Caco-2 (cell line): ENCODE measurements at regions not wholly inside any gene's neighbourhood (a gene's known extent, or its start where the extent isn't known, plus 50 kb on each side); places are given as distances from the start of the nearest gene placed in this dataset.

Experiments
- BruUV-seq: library from RNA; stranded (reverse); fragments of 400-500 nt; replicated peaks from 2 replicates; lab custom pipeline; 2021; lab: Mats Ljungman, UMichigan
- CTCF ChIA-PET: fragments of 300-600 bp; sonication (Branson Sonifier 250); formaldehyde crosslinking; loops from one replicate; lab custom pipeline; 2022; ENCODE audit warnings: antibody characterized with exemption; lab: Charles Lee
- POLR2A ChIA-PET: fragments of 300-600 bp; sonication (Branson Sonifier 250); formaldehyde crosslinking; loops from one replicate; lab custom pipeline; 2022; ENCODE audit warnings: antibody characterized with exemption; lab: Charles Lee
- DNase-seq, 2 experiments: peaks; one replicate each; pipeline versions ENCODE4 v3.0.0 to v3.0.0-alpha.2; 2020 to 2022
- H3K27me3 ChIP-seq: replicated peaks from 2 replicates; pipeline ENCODE4 v1.6.0; 2011; ENCODE audit warnings: low read length; ENCODE audit not compliant: control insufficient read depth, insufficient read depth
- H3K36me3 ChIP-seq: 2 replicates; pipeline ENCODE4 v1.5.1; 2011; ENCODE audit warnings: low read length; ENCODE audit not compliant: control insufficient read depth, insufficient read depth
- H3K4me1 ChIP-seq: fragments of 250-450 bp; sonication (Bioruptor Pico); 2 replicates; pipeline ENCODE4 v1.5.1; 2020; ENCODE audit warnings: mild to moderate bottlenecking
- H3K4me3 ChIP-seq: 2 replicates; pipeline ENCODE4 v1.5.1; 2011; ENCODE audit warnings: low read depth, mild to moderate bottlenecking, control low read depth, low read length
- H3K9me3 ChIP-seq: fragments of 250-450 bp; sonication (Bioruptor Pico); 2 replicates; pipeline ENCODE4 v1.5.1; 2020; ENCODE audit warnings: mild to moderate bottlenecking, moderate library complexity
- H3K27ac Mint-ChIP-seq: one replicate; pipeline ENCODE4 v1.8.0; 2022; ENCODE audit warnings: mixed read lengths; ENCODE audit not compliant: unreplicated experiment
- H3K27me3 Mint-ChIP-seq: one replicate; pipeline ENCODE4 v1.8.0; 2022; ENCODE audit warnings: mixed read lengths; ENCODE audit not compliant: insufficient read depth, unreplicated experiment
- H3K36me3 Mint-ChIP-seq: one replicate; pipeline ENCODE4 v1.8.0; 2022; ENCODE audit warnings: mild to moderate bottlenecking, mixed read lengths; ENCODE audit not compliant: insufficient read depth, unreplicated experiment
- H3K4me1 Mint-ChIP-seq: one replicate; pipeline ENCODE4 v1.8.0; 2022; ENCODE audit warnings: low read depth, mixed read lengths; ENCODE audit not compliant: unreplicated experiment
- H3K4me3 Mint-ChIP-seq: one replicate; pipeline ENCODE4 v1.8.0; 2022; ENCODE audit warnings: mild to moderate bottlenecking, moderate library complexity, mixed read lengths; ENCODE audit not compliant: unreplicated experiment
- H3K9me3 Mint-ChIP-seq: one replicate; pipeline ENCODE4 v1.8.0; 2022; ENCODE audit warnings: mixed read lengths; ENCODE audit not compliant: unreplicated experiment
- intact Hi-C: fragments of 100-400 bp; cut with micrococcal nuclease; formaldehyde crosslinking; loops from one replicate; pipeline ENCODE4 v1.10.0; 2022; ENCODE audit not compliant: unreplicated experiment
- TF ChIP-seq, protein P1 (sequence below), 2 experiments: fragments of 200-600 bp in 1 of 2; IDR thresholded peaks; 1 replicate in 1 of 2; 2 replicates in 1 of 2; pipeline versions ENCODE4 v1.5.1 to v1.8.0; 2011 to 2022; ENCODE audit warnings: antibody characterized with exemption in 1 of 2, control low read depth in 1 of 2, inconsistent platforms in 1 of 2, low read depth in 1 of 2, low read length in 1 of 2, mild to moderate bottlenecking in 1 of 2, moderate library complexity in 1 of 2; ENCODE audit not compliant: insufficient read depth in 1 of 2, severe bottlenecking in 1 of 2, unreplicated experiment in 1 of 2

DNA sequence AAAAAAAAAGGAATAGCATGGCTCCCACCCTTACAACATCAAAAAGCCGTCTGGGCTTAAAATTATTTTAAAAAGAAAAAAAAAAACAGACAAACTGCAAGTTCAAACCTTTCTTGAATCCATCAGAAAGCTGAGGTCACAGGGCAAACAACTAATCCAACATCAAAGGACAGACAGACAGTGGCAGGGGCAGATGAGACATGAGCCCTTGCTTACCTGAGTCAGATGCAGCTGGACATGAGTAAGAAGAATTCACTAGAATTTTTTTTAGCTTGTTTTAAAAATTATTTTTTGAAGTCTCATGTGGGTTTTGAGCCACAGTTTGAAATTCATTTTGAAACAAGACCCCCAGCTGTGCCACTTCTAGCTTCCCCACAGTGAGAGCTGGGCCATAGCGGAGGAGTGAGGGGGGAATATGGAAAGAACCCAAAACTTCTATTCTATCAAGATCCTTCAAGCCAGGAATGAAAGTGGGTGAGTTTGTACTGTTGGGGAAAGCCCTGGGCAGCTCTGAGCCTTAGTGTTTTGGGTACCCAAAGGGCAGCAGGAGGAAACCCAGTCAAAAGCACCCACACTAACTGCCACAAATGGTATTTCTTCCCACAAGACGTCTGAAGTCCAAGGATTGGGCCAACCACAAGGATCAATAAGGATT lies 111.4 kb downstream of the ATXN3L start:
- H3K36me3 Mint-ChIP-seq = no peaks in the 10 kb centered on the region
- H3K4me1 Mint-ChIP-seq = peaks cover 5% of the 10 kb centered on the region
- Histone ChIP-seq H3K4me1 (no peaks in the 10 kb centered on the region), H3K4me3 (no peak overlapping the region), H3K9me3 (no peaks in the 10 kb centered on the region), H3K27me3 (no peaks in the 10 kb centered on the region), H3K36me3 (no peaks in the 10 kb centered on the region)
- BruUV-seq = no TSS peak
- ChIA-PET CTCF (no interaction called here), POLR2A (no interaction called here)
- intact Hi-C loops = no loop called here
- no peak for DNase-seq
- TF ChIP-seq, protein P1, sequence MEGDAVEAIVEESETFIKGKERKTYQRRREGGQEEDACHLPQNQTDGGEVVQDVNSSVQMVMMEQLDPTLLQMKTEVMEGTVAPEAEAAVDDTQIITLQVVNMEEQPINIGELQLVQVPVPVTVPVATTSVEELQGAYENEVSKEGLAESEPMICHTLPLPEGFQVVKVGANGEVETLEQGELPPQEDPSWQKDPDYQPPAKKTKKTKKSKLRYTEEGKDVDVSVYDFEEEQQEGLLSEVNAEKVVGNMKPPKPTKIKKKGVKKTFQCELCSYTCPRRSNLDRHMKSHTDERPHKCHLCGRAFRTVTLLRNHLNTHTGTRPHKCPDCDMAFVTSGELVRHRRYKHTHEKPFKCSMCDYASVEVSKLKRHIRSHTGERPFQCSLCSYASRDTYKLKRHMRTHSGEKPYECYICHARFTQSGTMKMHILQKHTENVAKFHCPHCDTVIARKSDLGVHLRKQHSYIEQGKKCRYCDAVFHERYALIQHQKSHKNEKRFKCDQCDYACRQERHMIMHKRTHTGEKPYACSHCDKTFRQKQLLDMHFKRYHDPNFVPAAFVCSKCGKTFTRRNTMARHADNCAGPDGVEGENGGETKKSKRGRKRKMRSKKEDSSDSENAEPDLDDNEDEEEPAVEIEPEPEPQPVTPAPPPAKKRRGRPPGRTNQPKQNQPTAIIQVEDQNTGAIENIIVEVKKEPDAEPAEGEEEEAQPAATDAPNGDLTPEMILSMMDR (IDR thresholded peaks at IDR 0.05; ENCODE audit: insufficient read depth in 1 of 2, low read depth in 1 of 2, low read length in 1 of 2, severe bottlenecking in 1 of 2, unreplicated experiment in 1 of 2) = no peak
- H3K27ac Mint-ChIP-seq = no peak overlapping the region
- no peak overlapping the region for H3K4me3 Mint-ChIP-seq
- no peaks in the 10 kb centered on the region for H3K27me3 Mint-ChIP-seq
- H3K9me3 Mint-ChIP-seq = no peaks in the 10 kb centered on the region

DNA sequence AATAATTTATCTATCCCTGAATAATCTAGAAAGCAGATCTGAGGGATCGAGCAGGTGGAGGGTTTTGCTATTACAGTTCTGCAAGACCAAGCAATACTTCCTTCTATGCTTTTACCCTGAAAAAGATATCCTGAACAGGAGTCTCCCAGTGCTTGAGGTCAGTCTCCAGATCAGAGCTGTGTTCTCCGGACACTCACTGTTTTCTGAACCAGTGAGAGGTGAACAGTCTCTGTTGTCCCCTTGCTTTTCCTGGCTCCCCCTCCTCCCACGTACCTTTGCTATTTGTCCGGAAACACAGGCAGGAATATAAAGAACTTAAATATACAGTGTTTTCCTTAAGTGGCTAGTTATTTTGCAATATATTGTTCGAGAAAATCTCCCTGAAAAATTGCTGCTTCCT lies 116.6 kb downstream of the ATXN3L start:
- POLR2A ChIA-PET = no interaction called here
- Histone ChIP-seq H3K4me3 (no peak overlapping the region), H3K27me3 (no peaks in the 10 kb centered on the region), H3K9me3 (no peaks in the 10 kb centered on the region), H3K36me3 (no peaks in the 10 kb centered on the region), H3K4me1 (peaks cover 4% of the 10 kb centered on the region; the same call in 1 of the 2 replicates)
- CTCF ChIA-PET = no interaction called here
- H3K9me3 Mint-ChIP-seq = no peaks in the 10 kb centered on the region
- no TSS peak for BruUV-seq
- H3K4me1 Mint-ChIP-seq = no peaks in the 10 kb centered on the region
- no peaks in the 10 kb centered on the region for H3K27me3 Mint-ChIP-seq
- no peak overlapping the region for H3K4me3 Mint-ChIP-seq
- DNase-seq = no peak
- H3K36me3 Mint-ChIP-seq = no peaks in the 10 kb centered on the region
- H3K27ac Mint-ChIP-seq = no peak overlapping the region
- intact Hi-C loops = no loop called here
- TF ChIP-seq, protein P1 (IDR thresholded peaks at IDR 0.05; ENCODE audit: insufficient read depth in 1 of 2, low read depth in 1 of 2, low read length in 1 of 2, severe bottlenecking in 1 of 2, unreplicated experiment in 1 of 2) = no peak

DNA sequence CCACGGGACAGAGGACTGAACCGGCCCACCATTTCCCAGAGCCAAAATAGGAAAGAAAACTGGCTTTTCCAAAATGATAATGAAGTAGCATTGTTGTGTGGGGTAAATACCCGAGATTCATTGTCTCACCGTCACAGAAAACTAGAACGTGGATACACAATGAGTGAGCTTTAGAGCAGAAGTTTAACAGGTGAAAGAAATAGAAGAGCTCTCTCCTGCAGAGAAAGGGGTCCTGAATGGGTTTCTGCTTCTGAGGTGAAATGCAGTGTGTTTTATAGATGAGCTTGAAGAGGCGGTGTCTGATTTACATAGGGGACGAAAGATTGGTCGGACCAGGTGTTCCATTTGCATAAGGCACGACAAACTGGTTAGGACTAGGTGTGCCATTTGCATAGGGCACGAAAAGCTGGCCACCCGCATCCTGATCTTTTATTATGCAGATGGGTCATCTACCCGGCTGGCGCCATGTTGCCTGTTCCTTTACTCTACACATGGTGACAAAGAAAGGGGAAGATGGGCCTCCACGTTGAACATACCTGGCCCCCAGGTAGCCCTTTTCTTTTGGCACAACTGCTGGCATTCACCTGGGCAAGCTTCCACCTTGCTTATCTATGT lies 118.1 kb downstream of the ATXN3L start:
- Histone ChIP-seq H3K4me3 (no peak overlapping the region), H3K4me1 (peaks cover 4% of the 10 kb centered on the region; the same call in 1 of the 2 replicates), H3K9me3 (no peaks in the 10 kb centered on the region), H3K27me3 (no peaks in the 10 kb centered on the region), H3K36me3 (no peaks in the 10 kb centered on the region)
- BruUV-seq = no TSS peak
- H3K27ac Mint-ChIP-seq = no peak overlapping the region
- intact Hi-C loops = no loop called here
- H3K4me3 Mint-ChIP-seq = no peak overlapping the region
- TF ChIP-seq, protein P1 (IDR thresholded peaks at IDR 0.05; ENCODE audit: insufficient read depth in 1 of 2, low read depth in 1 of 2, low read length in 1 of 2, severe bottlenecking in 1 of 2, unreplicated experiment in 1 of 2) = no peak
- no peak for DNase-seq
- H3K9me3 Mint-ChIP-seq = no peaks in the 10 kb centered on the region
- ChIA-PET POLR2A (no interaction called here), CTCF (no interaction called here)
- H3K27me3 Mint-ChIP-seq = no peaks in the 10 kb centered on the region
- no peaks in the 10 kb centered on the region for H3K4me1 Mint-ChIP-seq
- H3K36me3 Mint-ChIP-seq = no peaks in the 10 kb centered on the region
